Gastrocnemius medialis (tissue), 4 donors: ENCODE measurements at regions not wholly inside any gene's neighbourhood (a gene's known extent, or its start where the extent isn't known, plus 50 kb on each side); places are given as distances from the start of the nearest gene placed in this dataset.

Experiments
- CTCF ChIP-seq, 5 experiments: fragments of 450-650 bp in 3 of 5; fragments of 200-600 bp in 2 of 5; sonication (generic) in 2 of 5; IDR thresholded peaks in 4 of 5; conservative IDR thresholded peaks in 1 of 5; 1 replicate in 4 of 5; 2 replicates in 1 of 5; pipeline ENCODE4 v1.5.1; 2016 to 2019; ENCODE audit warnings: antibody characterized with exemption in 5 of 5, mild to moderate bottlenecking in 3 of 5, moderate library complexity in 3 of 5
- POLR2A ChIP-seq, 2 donors: fragments of 450-650 bp; IDR thresholded peaks; one replicate each; pipeline ENCODE4 v1.6.1; 2017; ENCODE audit warnings: antibody characterized with exemption in 2 of 2, mild to moderate bottlenecking in 2 of 2, moderate library complexity in 2 of 2

DNA sequence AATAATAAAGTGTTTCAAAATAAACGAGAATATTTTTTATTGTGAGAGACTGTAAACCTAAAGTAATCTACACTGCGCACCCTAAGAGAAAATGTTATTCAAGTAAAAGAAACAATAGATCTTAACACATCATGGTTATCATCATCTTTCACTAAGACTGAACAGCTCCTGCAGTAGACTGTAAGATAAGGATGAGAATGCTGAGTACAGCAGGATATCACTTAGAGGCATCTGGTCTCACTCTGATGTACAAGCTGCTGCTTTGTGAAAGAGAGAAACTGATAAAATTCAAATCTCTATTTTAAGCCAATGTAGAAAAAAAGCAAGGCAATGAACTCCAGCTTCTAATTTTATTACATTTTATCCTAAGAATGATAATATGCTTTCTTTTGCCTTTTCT lies 261.7 kb upstream of the HTR2A start:
- TF ChIP-seq CTCF (IDR thresholded peaks at IDR 0.05 in 4 of 5, conservative IDR thresholded peaks at IDR 0.05 in 1 of 5) (no peak), POLR2A (IDR thresholded peaks at IDR 0.05) (no peak)
